ENCODE measurements at regions not wholly inside any gene's neighbourhood (a gene's known extent, or its start where the extent isn't known, plus 50 kb on each side); places are given as distances from the start of the nearest gene placed in this dataset.

DNA sequence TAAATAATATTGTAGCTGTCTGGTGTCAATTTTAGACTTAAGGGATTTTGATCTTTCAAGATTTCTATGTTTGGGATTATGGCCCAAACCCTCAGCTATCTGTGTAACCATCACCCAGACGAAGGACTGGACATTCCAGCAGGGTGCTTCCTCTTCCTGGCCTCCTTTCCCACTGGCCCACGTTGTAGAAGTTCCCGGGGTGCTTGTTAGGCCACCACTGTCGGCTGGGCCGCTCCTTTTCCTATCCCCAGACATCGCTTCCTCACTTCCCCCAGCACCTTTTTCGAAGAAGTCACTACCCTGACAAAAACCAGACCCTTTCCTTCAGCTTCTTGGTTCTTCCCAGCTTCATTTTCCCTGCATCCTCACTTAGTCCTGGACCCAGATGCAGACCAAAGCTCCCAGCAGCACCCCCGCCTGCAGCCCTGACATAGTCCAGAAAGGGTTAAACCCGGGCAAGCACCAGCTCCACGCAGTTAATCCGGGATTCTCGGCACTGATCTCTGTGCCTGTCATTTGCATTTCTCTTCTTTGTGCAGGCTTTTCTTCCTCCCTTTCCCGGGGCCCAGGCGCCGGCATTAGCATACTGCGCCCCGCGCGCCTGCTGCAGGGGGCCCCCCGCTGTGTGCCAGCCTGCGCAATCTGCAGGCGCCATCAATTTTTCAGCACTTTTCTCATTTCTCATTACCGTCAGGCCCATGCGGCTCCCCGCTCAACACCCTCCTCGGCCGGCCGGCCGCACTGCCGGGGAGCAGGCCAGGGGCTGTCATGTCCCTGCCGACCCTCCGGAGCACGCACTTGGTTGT, 90.6 kb downstream of the ZNF621 start:
- Histone ChIP-seq H3F3A (ENCODE audit: insufficient read depth) (no peaks in the 10 kb centered on the region), H3K4me2 (ENCODE audit: unreplicated experiment) (no peak overlapping the region), H4K20me1 (ENCODE audit: insufficient read depth) (no peaks in the 10 kb centered on the region), H3K9ac (no peak overlapping the region), H3K36me3 (ENCODE audit: low read depth) (no peaks in the 10 kb centered on the region), H3K9me2 (ENCODE audit: insufficient read depth) (no peaks in the 10 kb centered on the region), H2AFZ (no peak overlapping the region), H3K27ac (no peak overlapping the region), H3K4me3 (no peak overlapping the region), H3K27me3 (replicated peaks; ENCODE audit: insufficient read depth) (peaks cover 38% of the 10 kb centered on the region), H3K4me1 (ENCODE audit: insufficient read depth) (no peaks in the 10 kb centered on the region), H3K79me2 (ENCODE audit: insufficient read depth) (no peaks in the 10 kb centered on the region), H3K9me3 (ENCODE audit: low read depth) (no peaks in the 10 kb centered on the region)
- 13 to 14% methylated on average over 33 of the region's 33 CpGs for WGBS, 2 experiments (ENCODE audit: low coverage in 1 of 2, low lambda C conversion rate in 2 of 2, missing lambda C conversion rate in 2 of 2)
- DNase-seq: peak; percentile 16
- TF ChIP-seq EZH2 (IDR thresholded peaks at IDR 0.05; ENCODE audit: insufficient read depth, poor library complexity, severe bottlenecking) (no peak), EZH2phosphoT487 (IDR thresholded peaks at IDR 0.05; ENCODE audit: insufficient read depth, low read depth) (no peak)
- in situ Hi-C loops (cut with MboI): no loop called here

- Histone ChIP-seq H3K27ac (no peak overlapping the region), H3K27me3 (replicated peaks; ENCODE audit: insufficient read depth) (peaks cover 37% of the 10 kb centered on the region), H3F3A (ENCODE audit: insufficient read depth) (no peaks in the 10 kb centered on the region), H3K4me3 (no peak overlapping the region), H3K9me2 (ENCODE audit: insufficient read depth) (no peaks in the 10 kb centered on the region), H4K20me1 (ENCODE audit: insufficient read depth) (no peaks in the 10 kb centered on the region), H3K79me2 (ENCODE audit: insufficient read depth) (no peaks in the 10 kb centered on the region), H3K36me3 (ENCODE audit: low read depth) (no peaks in the 10 kb centered on the region), H3K4me2 (ENCODE audit: unreplicated experiment) (no peak overlapping the region), H3K9ac (no peak overlapping the region), H3K9me3 (ENCODE audit: low read depth) (no peaks in the 10 kb centered on the region), H2AFZ (no peak overlapping the region), H3K4me1 (ENCODE audit: insufficient read depth) (no peaks in the 10 kb centered on the region)
- in situ Hi-C loops (cut with MboI): no loop called here
- no peak for DNase-seq
- WGBS, 2 experiments (ENCODE audit: low coverage in 1 of 2, low lambda C conversion rate in 2 of 2, missing lambda C conversion rate in 2 of 2): 56 to 57% methylated on average over 16 of the region's 16 CpGs
- TF ChIP-seq EZH2 (IDR thresholded peaks at IDR 0.05; ENCODE audit: insufficient read depth, poor library complexity, severe bottlenecking) (no peak), EZH2phosphoT487 (IDR thresholded peaks at IDR 0.05; ENCODE audit: insufficient read depth, low read depth) (no peak)
These were observed 91.4 kb downstream of the ZNF621 start for GRCh38 chr3:40615918-40616819.

DNA sequence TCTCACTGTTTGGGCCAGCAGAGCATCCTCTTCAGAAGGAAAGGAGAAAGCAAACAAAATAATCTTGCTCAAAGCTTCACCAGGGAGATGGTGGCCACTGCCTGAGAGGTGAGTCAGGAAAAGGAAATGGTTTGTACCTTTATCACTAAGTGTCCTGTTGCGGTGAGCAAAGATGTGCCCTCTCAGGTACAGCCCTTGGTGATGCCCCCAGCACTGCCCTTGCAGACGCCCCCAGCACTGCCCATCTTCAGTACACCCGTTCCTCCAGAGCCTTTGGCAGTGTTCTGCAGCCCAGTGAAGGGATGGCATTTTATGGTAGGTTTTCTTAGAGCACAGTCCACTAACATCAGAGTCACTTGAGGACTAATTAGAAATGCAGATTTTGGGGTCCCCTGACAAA, 92.3 kb downstream of the ZNF621 start:
- no peak overlapping the region for H2AFZ ChIP-seq
- H3K27me3 ChIP-seq (replicated peaks; ENCODE audit: insufficient read depth): peaks cover 32% of the 10 kb centered on the region
- H3K4me2 ChIP-seq (ENCODE audit: unreplicated experiment): no peak overlapping the region
- H3K4me1 ChIP-seq (ENCODE audit: insufficient read depth): no peaks in the 10 kb centered on the region
- no peaks in the 10 kb centered on the region for H3K36me3 ChIP-seq (ENCODE audit: low read depth)
- no peak overlapping the region for H3K27ac ChIP-seq
- H3K79me2 ChIP-seq (ENCODE audit: insufficient read depth): no peaks in the 10 kb centered on the region
- no peak overlapping the region for H3K9ac ChIP-seq
- no peak overlapping the region for H3K4me3 ChIP-seq
- no peaks in the 10 kb centered on the region for H3F3A ChIP-seq (ENCODE audit: insufficient read depth)
- no peaks in the 10 kb centered on the region for H3K9me3 ChIP-seq (ENCODE audit: low read depth)
- no peak for TF ChIP-seq EZH2 (IDR thresholded peaks at IDR 0.05; ENCODE audit: insufficient read depth, poor library complexity, severe bottlenecking)
- no peak for TF ChIP-seq EZH2phosphoT487 (IDR thresholded peaks at IDR 0.05; ENCODE audit: insufficient read depth, low read depth)
- H4K20me1 ChIP-seq (ENCODE audit: insufficient read depth): no peaks in the 10 kb centered on the region
- no peak for DNase-seq
- in situ Hi-C loops (cut with MboI): no loop called here
- H3K9me2 ChIP-seq (ENCODE audit: insufficient read depth): no peaks in the 10 kb centered on the region
- 38 to 41% methylated on average over 3 of the region's 3 CpGs for WGBS, 2 experiments (ENCODE audit: low coverage in 1 of 2, low lambda C conversion rate in 2 of 2, missing lambda C conversion rate in 2 of 2)

DNA sequence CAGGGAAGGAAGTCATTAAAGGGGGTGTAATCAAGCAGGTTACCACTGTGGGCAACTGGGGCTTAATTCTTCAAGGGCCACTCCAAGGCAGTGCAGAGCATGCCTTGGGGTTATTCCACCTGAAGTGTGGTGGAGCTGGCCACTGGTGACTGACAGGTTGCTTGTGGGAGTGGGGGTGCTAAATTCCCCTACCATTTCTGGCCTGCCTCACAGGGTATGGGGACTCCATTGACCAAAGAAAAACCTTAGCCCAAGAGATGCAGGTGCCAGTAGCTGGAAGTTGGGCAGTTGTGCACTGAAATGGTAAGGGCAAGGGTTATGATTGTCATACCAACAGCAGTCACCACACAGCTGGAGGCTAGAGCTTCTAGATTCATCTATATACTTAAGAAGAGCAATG, 93.4 kb downstream of the ZNF621 start:
- Histone ChIP-seq H3K4me2 (ENCODE audit: unreplicated experiment) (no peak overlapping the region), H3K4me1 (ENCODE audit: insufficient read depth) (no peaks in the 10 kb centered on the region), H3K27me3 (replicated peaks; ENCODE audit: insufficient read depth) (peaks cover 27% of the 10 kb centered on the region), H3F3A (ENCODE audit: insufficient read depth) (no peaks in the 10 kb centered on the region), H3K27ac (no peak overlapping the region), H2AFZ (no peak overlapping the region), H4K20me1 (ENCODE audit: insufficient read depth) (no peaks in the 10 kb centered on the region), H3K9me3 (ENCODE audit: low read depth) (no peaks in the 10 kb centered on the region), H3K9ac (no peak overlapping the region), H3K9me2 (ENCODE audit: insufficient read depth) (no peaks in the 10 kb centered on the region), H3K79me2 (ENCODE audit: insufficient read depth) (no peaks in the 10 kb centered on the region), H3K4me3 (no peak overlapping the region), H3K36me3 (ENCODE audit: low read depth) (no peaks in the 10 kb centered on the region)
- in situ Hi-C loops (cut with MboI): no loop called here
- DNase-seq: no peak
- TF ChIP-seq EZH2phosphoT487 (IDR thresholded peaks at IDR 0.05; ENCODE audit: insufficient read depth, low read depth): no peak
- no peak for TF ChIP-seq EZH2 (IDR thresholded peaks at IDR 0.05; ENCODE audit: insufficient read depth, poor library complexity, severe bottlenecking)
